Neuronal stem cell (in vitro differentiated cells): ENCODE measurements at regions not wholly inside any gene's neighbourhood (a gene's known extent, or its start where the extent isn't known, plus 50 kb on each side); places are given as distances from the start of the nearest gene placed in this dataset.
"Not testable (repeated sequence)": the region's sequence is repeated elsewhere in the genome, so short reads cannot be mapped to it uniquely, and the experiment has no call there.

Source experiments
- DNase-seq: peaks from one replicate; pipeline ENCODE4 v3.0.0-alpha.2; 2013; ENCODE audit warnings: low spot score
- H2AFZ ChIP-seq: one replicate; pipeline ENCODE4 v1.6.1; 2013; ENCODE audit warnings: mild to moderate bottlenecking, low read length, inconsistent platforms
- H2AK5ac ChIP-seq: 2 replicates; pipeline ENCODE4 v1.6.1; 2013; ENCODE audit warnings: low read depth, mild to moderate bottlenecking, inconsistent platforms, low read length, moderate library complexity, mixed read lengths
- H2BK120ac ChIP-seq: 2 replicates; pipeline ENCODE4 v1.6.1; 2013; ENCODE audit warnings: low read depth, mild to moderate bottlenecking, inconsistent platforms, low read length, moderate library complexity, mixed read lengths
- H2BK12ac ChIP-seq: one replicate; pipeline ENCODE4 v1.6.1; 2013; ENCODE audit warnings: low read length, inconsistent platforms
- H2BK15ac ChIP-seq: 2 replicates; pipeline ENCODE4 v1.6.1; 2013; ENCODE audit warnings: mild to moderate bottlenecking, low read length, inconsistent platforms, mixed read lengths
- H2BK5ac ChIP-seq: one replicate; pipeline ENCODE4 v1.6.1; 2013; ENCODE audit warnings: inconsistent platforms, mild to moderate bottlenecking, low read length, moderate library complexity
- H3K14ac ChIP-seq: one replicate; pipeline ENCODE4 v1.6.1; 2013; ENCODE audit warnings: low read length, inconsistent platforms
- H3K18ac ChIP-seq: 2 replicates; pipeline ENCODE4 v1.6.1; 2013; ENCODE audit warnings: low read length, inconsistent platforms
- H3K23ac ChIP-seq: 2 replicates; pipeline ENCODE4 v1.6.1; 2013; ENCODE audit warnings: low read depth, mild to moderate bottlenecking, mixed read lengths, low read length, inconsistent platforms; ENCODE audit not compliant: poor library complexity
- H3K27ac ChIP-seq: replicated peaks from 3 replicates; pipeline ENCODE4 v1.5.1; 2013; ENCODE audit warnings: low read length, inconsistent platforms
- H3K27me3 ChIP-seq, 3 experiments: 2 replicates each; pipeline ENCODE4 v1.6.1; 2013; ENCODE audit warnings: low read length in 3 of 3, mild to moderate bottlenecking in 2 of 3, inconsistent platforms in 1 of 3, low read depth in 1 of 3, mixed read lengths in 1 of 3, moderate library complexity in 1 of 3; ENCODE audit not compliant: control insufficient read depth in 3 of 3, insufficient read depth in 3 of 3
- H3K36me3 ChIP-seq, 2 donors: replicated peaks in 1 of 2; 2 replicates each; pipeline ENCODE4 v1.6.1; 2013; ENCODE audit warnings: low read length in 2 of 2; ENCODE audit not compliant: control insufficient read depth in 2 of 2, insufficient read depth in 2 of 2
- H3K4ac ChIP-seq: 2 replicates; pipeline ENCODE4 v1.6.1; 2013; ENCODE audit warnings: inconsistent platforms, mild to moderate bottlenecking, low read length, moderate library complexity
- H3K4me1 ChIP-seq, 2 donors: 1 replicate in 1 of 2; 2 replicates in 1 of 2; pipeline ENCODE4 v1.6.1; 2013; ENCODE audit warnings: low read length in 2 of 2, low read depth in 1 of 2; ENCODE audit not compliant: control insufficient read depth in 2 of 2, insufficient read depth in 1 of 2
- H3K4me2 ChIP-seq: one replicate; pipeline ENCODE4 v1.6.1; 2013; ENCODE audit warnings: mild to moderate bottlenecking, low read length, inconsistent platforms; ENCODE audit not compliant: insufficient read depth, poor library complexity, severe bottlenecking
- H3K4me3 ChIP-seq, 2 donors: 2 replicates each; pipeline ENCODE4 v1.5.1; 2013; ENCODE audit warnings: low read length in 2 of 2, mild to moderate bottlenecking in 2 of 2, inconsistent platforms in 1 of 2, moderate library complexity in 1 of 2
- H3K79me1 ChIP-seq: one replicate; pipeline ENCODE4 v1.6.1; 2013; ENCODE audit warnings: low read depth, mild to moderate bottlenecking, inconsistent platforms, low read length, moderate library complexity
- H3K9ac ChIP-seq: one replicate; pipeline ENCODE4 v1.6.1; 2013; ENCODE audit warnings: mild to moderate bottlenecking, low read depth, low read length, inconsistent platforms; ENCODE audit not compliant: poor library complexity
- H3K9me3 ChIP-seq, 2 donors: replicated peaks in 1 of 2; 2 replicates each; pipeline versions ENCODE3 to v1.6.1; 2013; ENCODE audit warnings: low read length in 2 of 2, mild to moderate bottlenecking in 2 of 2, inconsistent platforms in 1 of 2, low read depth in 1 of 2, mixed read lengths in 1 of 2, moderate library complexity in 1 of 2; ENCODE audit not compliant: control insufficient read depth in 2 of 2, insufficient read depth in 1 of 2
- H4K8ac ChIP-seq: one replicate; pipeline ENCODE4 v1.6.1; 2013; ENCODE audit warnings: low read depth, mild to moderate bottlenecking, inconsistent platforms, low read length, moderate library complexity
- H4K91ac ChIP-seq: one replicate; pipeline ENCODE4 v1.6.1; 2013; ENCODE audit warnings: low read length, low read depth, mild to moderate bottlenecking, inconsistent platforms; ENCODE audit not compliant: poor library complexity
- WGBS, 2 donors: extraction: QIAGEN DNeasy Blood & Tissue Kit; methylation state at CpG; one replicate each; pipeline ENCODE4 v1.1.7; 2013; ENCODE audit warnings: missing lambda C conversion rate in 2 of 2, mixed read lengths in 1 of 2; ENCODE audit not compliant: insufficient read length in 2 of 2, insufficient replicate concordance in 1 of 2; ENCODE audit errors: extremely low coverage in 2 of 2; 5-methylcytosine and 5-hydroxymethylcytosine counted together

DNA sequence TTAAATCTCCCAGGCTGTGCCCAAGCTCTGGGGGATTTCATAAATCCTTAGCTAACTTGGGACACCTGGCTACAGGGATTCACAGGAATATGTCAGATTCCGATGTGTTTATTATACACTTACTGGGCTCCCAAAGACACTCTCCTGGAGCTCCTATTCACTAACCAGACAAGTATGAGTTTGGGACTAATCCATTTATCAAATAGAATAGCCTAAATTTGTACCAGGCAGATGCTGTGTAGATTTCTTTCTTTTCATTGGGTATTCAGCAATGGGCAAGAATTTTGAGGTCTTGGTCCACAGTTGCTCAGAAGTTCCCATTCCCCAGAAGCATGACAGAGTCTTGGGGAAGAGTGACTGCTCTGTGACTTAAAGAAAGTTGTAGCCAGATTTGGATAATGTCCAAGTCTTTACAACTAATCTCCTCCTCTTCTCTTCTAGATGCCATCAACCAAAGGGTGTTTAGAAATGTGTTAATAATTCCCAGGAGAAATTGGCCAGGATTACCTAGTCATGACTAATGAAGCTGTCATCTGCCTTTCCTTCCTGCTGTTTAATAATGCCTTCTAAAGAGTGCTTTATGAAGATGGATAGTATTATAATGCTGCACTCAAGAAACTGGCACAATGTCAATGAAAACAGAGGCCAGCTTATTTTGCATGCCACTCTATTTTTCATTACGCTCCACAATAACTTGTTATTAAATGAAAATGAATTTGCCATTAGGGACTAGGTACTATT, 120.9 kb downstream of the CHIC2 start:
- H3K4me1 ChIP-seq, result no peaks in the 10 kb centered on the region
- no peak overlapping the region for H4K91ac ChIP-seq
- H2BK12ac ChIP-seq, result no peak overlapping the region
- H2BK120ac ChIP-seq, result no peak overlapping the region
- H3K27me3 ChIP-seq, result peaks cover 0 to 9% (median 0%) of the 10 kb centered on the region in 3 experiments
- H3K4me3 ChIP-seq, result no peak overlapping the region
- no peak overlapping the region for H3K14ac ChIP-seq
- H2AK5ac ChIP-seq, result no peak overlapping the region
- H3K9me3 ChIP-seq, result no peaks in the 10 kb centered on the region
- H2AFZ ChIP-seq, result no peak overlapping the region
- no peak overlapping the region for H3K4me2 ChIP-seq
- no peak overlapping the region for H3K27ac ChIP-seq
- no peaks in the 10 kb centered on the region for H3K79me1 ChIP-seq
- no peak overlapping the region for H3K18ac ChIP-seq
- no peak overlapping the region for H3K4ac ChIP-seq
- H4K8ac ChIP-seq, result no peak overlapping the region
- H2BK15ac ChIP-seq, result no peak overlapping the region
- WGBS, 2 donors, result no CpG with 5 or more reads among the region's 2 CpGs
- no peak for DNase-seq
- H3K9ac ChIP-seq, result no peak overlapping the region
- no peaks in the 10 kb centered on the region for H3K36me3 ChIP-seq
- no peak overlapping the region for H3K23ac ChIP-seq
- no peak overlapping the region for H2BK5ac ChIP-seq

DNA sequence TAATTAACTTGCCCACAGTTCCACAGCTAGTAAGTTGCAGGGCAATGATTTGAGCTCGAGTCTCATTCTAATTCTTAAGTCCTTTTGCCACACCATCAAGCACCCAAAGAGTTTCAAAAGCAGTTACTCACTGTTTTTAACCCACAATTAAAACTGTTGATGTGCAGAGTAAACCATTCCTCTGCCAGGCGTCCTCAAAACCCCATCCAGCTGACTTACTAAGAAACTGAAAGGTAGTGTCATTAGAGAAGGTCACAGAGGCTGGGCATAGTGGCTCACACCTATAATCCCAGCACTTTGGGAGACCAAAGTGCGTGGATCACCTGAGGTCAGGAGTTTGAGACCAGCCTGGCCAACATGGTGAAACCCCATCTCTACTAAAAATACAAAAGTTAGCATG, 121.7 kb downstream of the CHIC2 start:
- H4K91ac ChIP-seq, result no peak overlapping the region
- no peak overlapping the region for H3K4me2 ChIP-seq
- no peak overlapping the region for H2BK120ac ChIP-seq
- no peak overlapping the region for H2AFZ ChIP-seq
- no peak overlapping the region for H3K4ac ChIP-seq
- H3K23ac ChIP-seq, result no peak overlapping the region
- no peak overlapping the region for H3K18ac ChIP-seq
- H3K36me3 ChIP-seq, result no peaks in the 10 kb centered on the region
- H3K27me3 ChIP-seq, result peaks cover 0 to 9% (median 0%) of the 10 kb centered on the region in 3 experiments
- H2BK12ac ChIP-seq, result no peak overlapping the region
- H2BK15ac ChIP-seq, result no peak overlapping the region
- H3K4me1 ChIP-seq, result no peaks in the 10 kb centered on the region
- no peak for DNase-seq
- no peaks in the 10 kb centered on the region for H3K9me3 ChIP-seq
- WGBS, 2 donors, result no CpG with 5 or more reads among the region's 3 CpGs
- H3K14ac ChIP-seq, result no peak overlapping the region
- H3K9ac ChIP-seq, result no peak overlapping the region
- no peak overlapping the region for H2BK5ac ChIP-seq
- H3K27ac ChIP-seq, result no peak overlapping the region
- H4K8ac ChIP-seq, result no peak overlapping the region
- H2AK5ac ChIP-seq, result no peak overlapping the region
- H3K79me1 ChIP-seq, result no peaks in the 10 kb centered on the region
- H3K4me3 ChIP-seq, result no peak overlapping the region

DNA sequence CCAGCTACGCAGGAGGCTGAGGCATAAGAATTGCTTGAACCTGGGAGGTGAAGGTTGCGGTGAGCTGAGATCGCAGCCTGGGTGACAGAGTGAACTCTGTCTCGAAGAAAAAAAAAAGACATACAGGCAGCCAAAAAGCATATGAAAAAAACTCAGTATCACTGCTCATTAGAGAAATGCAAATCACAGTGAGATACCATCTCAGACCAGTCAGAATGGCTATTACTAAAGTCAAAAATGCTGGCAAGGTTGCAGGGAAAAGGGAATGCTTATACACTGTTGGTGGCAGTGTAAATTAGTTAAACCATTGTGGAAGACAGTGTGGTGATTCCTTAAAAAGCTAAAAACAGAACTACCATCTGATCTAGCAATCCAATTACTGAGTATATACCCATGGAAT, 123.1 kb downstream of the CHIC2 start:
- H2BK15ac ChIP-seq, result no peak overlapping the region
- H2BK12ac ChIP-seq, result no peak overlapping the region
- H3K14ac ChIP-seq, result no peak overlapping the region
- H4K8ac ChIP-seq, result no peak overlapping the region
- no peak for DNase-seq
- no peak overlapping the region for H3K4me3 ChIP-seq
- no peak overlapping the region for H2BK120ac ChIP-seq
- H3K79me1 ChIP-seq, result no peaks in the 10 kb centered on the region
- H4K91ac ChIP-seq, result no peak overlapping the region
- H3K4me1 ChIP-seq, result no peaks in the 10 kb centered on the region
- peaks cover 0 to 4% (median 0%) of the 10 kb centered on the region in 3 experiments for H3K27me3 ChIP-seq
- H3K23ac ChIP-seq, result no peak overlapping the region
- no peak overlapping the region for H3K4me2 ChIP-seq
- H3K9me3 ChIP-seq, result no peaks in the 10 kb centered on the region
- no peak overlapping the region for H2AK5ac ChIP-seq
- H2BK5ac ChIP-seq, result no peak overlapping the region
- no peak overlapping the region for H3K9ac ChIP-seq
- no peak overlapping the region for H2AFZ ChIP-seq
- no peaks in the 10 kb centered on the region for H3K36me3 ChIP-seq
- H3K4ac ChIP-seq, result no peak overlapping the region
- H3K27ac ChIP-seq, result no peak overlapping the region
- no peak overlapping the region for H3K18ac ChIP-seq
- WGBS, 2 donors, result no CpG with 5 or more reads among the region's 4 CpGs

DNA sequence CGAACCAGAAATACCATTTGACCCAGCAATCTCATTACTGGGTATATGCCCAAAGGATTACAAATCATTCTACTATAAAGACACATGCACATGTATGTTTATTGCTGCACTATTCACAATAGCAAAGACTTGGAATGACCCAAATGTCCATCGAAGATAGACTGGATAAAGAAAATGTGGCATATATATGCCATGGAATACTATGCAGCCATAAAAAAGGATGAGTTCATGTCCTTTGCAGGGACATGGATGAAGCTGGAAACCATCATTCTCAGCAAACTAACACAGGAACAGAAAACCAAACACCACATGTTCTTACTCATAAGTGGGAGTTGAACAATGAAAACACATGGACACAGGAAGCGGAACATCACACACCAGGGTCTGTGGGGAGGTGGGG, 124.5 kb downstream of the CHIC2 start:
- H2AFZ ChIP-seq, H3K9me3 ChIP-seq, H2BK120ac ChIP-seq, H4K91ac ChIP-seq, H4K8ac ChIP-seq, H2BK15ac ChIP-seq, H3K4me3 ChIP-seq, H3K36me3 ChIP-seq, H3K79me1 ChIP-seq, H3K4me2 ChIP-seq, H2BK12ac ChIP-seq, H2BK5ac ChIP-seq, H2AK5ac ChIP-seq, H3K18ac ChIP-seq, H3K4ac ChIP-seq, H3K14ac ChIP-seq, H3K4me1 ChIP-seq, DNase-seq, H3K27ac ChIP-seq, H3K27me3 ChIP-seq, H3K9ac ChIP-seq, H3K23ac ChIP-seq: not testable (repeated sequence)
- no CpG with 5 or more reads among the region's 3 CpGs for WGBS, 2 donors
